Left ventricle myocardium inferior (tissue), 1 donor: ENCODE measurements at regions not wholly inside any gene's neighbourhood (a gene's known extent, or its start where the extent isn't known, plus 50 kb on each side); places are given as distances from the start of the nearest gene placed in this dataset.

Source experiments
- DNase-seq: peaks from one replicate; pipeline ENCODE4 v3.0.0-alpha.2; 2020
- H3K27ac ChIP-seq: fragments of 200-600 bp; replicated peaks from 2 replicates; pipeline ENCODE4 v1.8.0; 2021
- H3K27me3 ChIP-seq: fragments of 200-600 bp; 2 replicates; pipeline ENCODE4 v1.8.0; 2021; ENCODE audit warnings: low read depth
- H3K36me3 ChIP-seq: fragments of 200-600 bp; 2 replicates; pipeline ENCODE4 v1.8.0; 2021
- H3K4me1 ChIP-seq: fragments of 200-600 bp; 2 replicates; pipeline ENCODE4 v1.8.0; 2021
- H3K4me3 ChIP-seq: fragments of 200-600 bp; 2 replicates; pipeline ENCODE4 v1.8.0; 2021; ENCODE audit warnings: mild to moderate bottlenecking, moderate library complexity
- H3K9me3 ChIP-seq: fragments of 200-600 bp; replicated peaks from 2 replicates; pipeline ENCODE4 v1.8.0; 2021
- CTCF ChIP-seq: fragments of 200-600 bp; IDR thresholded peaks from 2 replicates; pipeline ENCODE4 v1.8.0; 2021; ENCODE audit warnings: antibody characterized with exemption, mild to moderate bottlenecking, borderline replicate concordance
- intact Hi-C: fragments of 100-400 bp; cut with micrococcal nuclease; formaldehyde crosslinking; loops from one replicate; pipeline ENCODE4 v1.11.0; 2022
- donor health status: DM: no; HTN: yes; CAD: no; lungs with severe emphysema.

DNA sequence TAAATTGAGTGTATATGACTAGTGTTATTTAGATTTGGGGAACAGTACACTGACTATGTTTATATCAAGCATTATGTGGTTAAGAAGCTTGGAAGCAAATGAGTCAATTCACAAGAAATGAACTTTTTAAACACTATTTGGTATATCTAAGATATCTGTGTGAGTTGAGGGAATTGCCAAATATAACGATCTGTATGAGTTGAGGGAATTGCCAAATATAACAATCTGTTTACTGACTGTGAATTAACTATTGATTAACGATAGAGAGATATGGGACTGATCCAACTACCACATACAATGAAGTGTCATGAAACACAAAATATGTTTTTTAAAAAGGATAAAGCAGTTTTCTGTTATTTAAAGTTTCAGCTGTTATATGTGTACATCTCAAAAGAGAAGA, 301.4 kb downstream of the TENT4A start:
- no peak for TF ChIP-seq CTCF

DNA sequence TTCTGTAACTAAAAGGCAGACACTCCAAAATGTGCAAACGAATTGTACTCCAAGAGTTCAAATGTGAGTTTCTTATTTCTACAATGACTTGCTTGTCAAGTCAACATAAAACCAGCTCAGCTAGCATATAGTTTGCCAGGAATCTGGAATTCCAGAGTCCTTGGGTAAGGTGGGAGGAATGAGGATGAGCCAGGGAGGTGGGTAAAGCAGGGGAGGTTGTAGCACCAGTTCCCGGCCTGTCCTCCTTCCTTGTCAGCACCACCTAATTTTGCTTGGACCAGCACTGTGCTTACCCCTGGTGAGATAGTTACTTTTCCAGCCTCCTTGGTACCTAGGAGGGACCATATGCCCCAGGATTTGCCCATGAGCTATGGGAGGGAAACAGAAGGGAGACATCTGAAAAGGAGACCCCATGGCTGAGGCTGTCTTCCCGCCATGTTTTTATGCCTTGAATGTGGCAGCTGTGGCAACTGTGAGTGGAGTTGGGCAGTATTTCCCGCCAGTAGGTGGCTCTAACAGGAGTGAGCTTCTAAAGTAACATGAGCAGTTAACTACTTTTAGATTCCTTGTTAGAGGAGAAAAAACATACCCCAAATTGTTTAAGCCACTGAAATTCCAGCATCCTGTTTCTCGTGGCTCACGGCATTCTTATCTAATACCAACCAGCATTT, 302.5 kb downstream of the TENT4A start:
- intact Hi-C loops, result no loop called here
- peaks cover 6% of the 10 kb centered on the region for H3K27me3 ChIP-seq
- DNase-seq, result no peak
- H3K9me3 ChIP-seq, result peaks cover 7% of the 10 kb centered on the region
- TF ChIP-seq CTCF, result no peak
- no peak overlapping the region for H3K27ac ChIP-seq
- no peaks in the 10 kb centered on the region for H3K36me3 ChIP-seq
- no peaks in the 10 kb centered on the region for H3K4me1 ChIP-seq
- no peak overlapping the region for H3K4me3 ChIP-seq

More for the DNA sequence above, 301.4 kb downstream of the TENT4A start:
- intact Hi-C loops, result no loop called here
- Histone ChIP-seq H3K4me3 (no peak overlapping the region), H3K27ac (no peak overlapping the region), H3K27me3 (peaks cover 6% of the 10 kb centered on the region), H3K36me3 (no peaks in the 10 kb centered on the region), H3K4me1 (no peaks in the 10 kb centered on the region), H3K9me3 (no peaks in the 10 kb centered on the region)
- DNase-seq, result no peak

DNA sequence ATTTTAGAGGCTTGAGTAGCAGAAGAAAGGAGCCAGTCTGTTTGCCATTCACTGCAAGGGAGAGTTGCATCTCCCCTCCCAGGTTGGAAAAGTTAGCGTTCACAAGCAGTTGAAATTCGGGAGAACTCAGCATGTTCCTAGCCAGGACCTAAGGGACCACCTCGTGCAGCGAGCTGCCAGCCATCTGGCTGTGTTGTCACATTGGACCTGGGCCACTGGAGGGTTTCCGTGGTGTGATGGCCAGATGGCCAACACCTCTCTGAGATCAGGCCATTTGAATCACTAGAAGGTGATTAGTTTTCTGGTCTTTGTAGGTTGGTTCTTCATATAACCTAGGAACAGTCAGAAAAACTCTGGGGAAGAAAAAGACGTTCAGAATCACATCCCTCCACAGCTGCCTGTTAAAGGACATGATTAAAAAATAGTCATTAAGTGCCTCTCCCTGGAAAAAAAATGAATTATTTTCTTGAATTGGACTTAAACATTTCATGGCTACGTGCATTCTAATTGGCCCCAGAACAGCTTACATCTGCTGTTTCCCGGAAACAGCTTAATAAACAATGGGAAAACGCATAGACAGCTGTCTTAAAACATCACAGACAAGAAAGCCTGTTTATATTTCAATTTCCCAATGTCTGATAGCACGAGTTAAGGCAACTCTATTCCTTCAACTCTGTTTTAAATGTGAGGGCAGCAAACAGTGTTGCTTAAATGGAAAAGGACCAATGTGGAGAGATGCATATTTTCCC, 303.9 kb downstream of the TENT4A start:
- Histone ChIP-seq H3K36me3 (no peaks in the 10 kb centered on the region), H3K27ac (no peak overlapping the region), H3K4me1 (no peaks in the 10 kb centered on the region), H3K27me3 (peaks cover 6% of the 10 kb centered on the region), H3K9me3 (peaks cover 21% of the 10 kb centered on the region), H3K4me3 (no peak overlapping the region)
- DNase-seq, result no peak
- intact Hi-C loops, result no loop called here
- no peak for TF ChIP-seq CTCF

- H3K27ac ChIP-seq, result no peak overlapping the region
- DNase-seq, result no peak
- no peak for TF ChIP-seq CTCF
Measured at GRCh38 chr5:7018198-7018597, 305.0 kb downstream of the TENT4A start.

DNA sequence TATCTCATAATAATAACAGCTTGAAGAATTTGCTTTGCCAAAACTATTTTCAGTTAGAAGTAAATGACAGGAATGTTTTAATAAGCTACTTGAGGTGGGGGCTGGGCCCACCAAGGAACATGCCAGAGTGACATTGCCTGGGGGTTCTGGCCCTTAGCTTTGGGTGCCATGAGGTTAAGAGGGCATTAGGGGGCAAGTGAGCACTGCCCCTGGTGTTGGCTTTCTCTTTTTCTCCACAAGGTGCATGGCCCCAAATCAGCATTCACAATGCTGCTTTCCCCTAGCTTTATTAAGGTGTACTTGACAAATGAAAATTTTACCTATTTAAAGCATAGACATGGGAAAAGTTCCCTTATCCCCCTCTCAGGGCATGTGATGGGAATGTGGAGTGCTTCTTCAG, 305.4 kb downstream of the TENT4A start:
- TF ChIP-seq CTCF, result no peak
- H3K4me1 ChIP-seq, result no peaks in the 10 kb centered on the region
- H3K27ac ChIP-seq, result no peak overlapping the region
- H3K4me3 ChIP-seq, result no peak overlapping the region
- H3K27me3 ChIP-seq, result peaks cover 6% of the 10 kb centered on the region
- intact Hi-C loops, result no loop called here
- peaks cover 36% of the 10 kb centered on the region for H3K9me3 ChIP-seq
- H3K36me3 ChIP-seq, result no peaks in the 10 kb centered on the region
- no peak for DNase-seq

More at GRCh38 chr5:7018198-7018597, 305.0 kb downstream of the TENT4A start:
- Histone ChIP-seq H3K9me3 (peaks cover 32% of the 10 kb centered on the region), H3K27me3 (peaks cover 6% of the 10 kb centered on the region), H3K36me3 (no peaks in the 10 kb centered on the region), H3K4me3 (no peak overlapping the region), H3K4me1 (no peaks in the 10 kb centered on the region)
- intact Hi-C loops, result no loop called here
